MCF 10A (cell line): ENCODE measurements at regions not wholly inside any gene's neighbourhood (a gene's known extent, or its start where the extent isn't known, plus 50 kb on each side); places are given as distances from the start of the nearest gene placed in this dataset.

ENCODE experiments used
- BruUV-seq: library from RNA; stranded (reverse); fragments of 400-500 nt; replicated peaks from 2 replicates; lab custom pipeline; 2021; lab: Mats Ljungman, UMichigan
- CTCF ChIA-PET: fragments of 300-600 bp; sonication (Branson Sonifier 250); formaldehyde crosslinking; extraction: SDS; loops from one replicate; lab custom pipeline; 2021; ENCODE audit warnings: antibody characterized with exemption, inconsistent platforms; lab: Yijun Ruan, JAX
- POLR2A ChIA-PET: fragments of 300-600, 350-650 bp; sonication (Branson Sonifier 250); formaldehyde crosslinking; extraction: SDS; loops from one replicate; lab custom pipeline; 2020; ENCODE audit warnings: antibody characterized with exemption, inconsistent platforms; lab: Yijun Ruan, JAX
- DNase-seq: peaks from one replicate; pipeline ENCODE4 v3.0.0-alpha.2; 2018; ENCODE audit not compliant: unreplicated experiment
- H3K27ac Mint-ChIP-seq: one replicate; pipeline ENCODE4 v1.8.0; 2022; ENCODE audit warnings: mild to moderate bottlenecking, low read depth, mixed read lengths; ENCODE audit not compliant: unreplicated experiment
- H3K27me3 Mint-ChIP-seq: one replicate; pipeline ENCODE4 v1.8.0; 2022; ENCODE audit warnings: mixed read lengths; ENCODE audit not compliant: insufficient read depth, unreplicated experiment
- H3K36me3 Mint-ChIP-seq: one replicate; pipeline ENCODE4 v1.8.0; 2022; ENCODE audit warnings: mild to moderate bottlenecking, moderate library complexity, mixed read lengths; ENCODE audit not compliant: insufficient read depth, unreplicated experiment
- H3K4me1 Mint-ChIP-seq: one replicate; pipeline ENCODE4 v1.8.0; 2022; ENCODE audit warnings: mixed read lengths; ENCODE audit not compliant: insufficient read depth, unreplicated experiment
- H3K4me3 Mint-ChIP-seq: one replicate; pipeline ENCODE4 v1.8.0; 2022; ENCODE audit warnings: mild to moderate bottlenecking, moderate library complexity, mixed read lengths; ENCODE audit not compliant: unreplicated experiment
- H3K9me3 Mint-ChIP-seq: one replicate; pipeline ENCODE4 v1.8.0; 2022; ENCODE audit warnings: mixed read lengths; ENCODE audit not compliant: unreplicated experiment
- CTCF ChIP-seq: fragments of 200-600 bp; IDR thresholded peaks from one replicate; pipeline ENCODE4 v1.8.0; 2022; ENCODE audit warnings: antibody characterized with exemption, mild to moderate bottlenecking; ENCODE audit not compliant: unreplicated experiment
- intact Hi-C: fragments of 100-400 bp; cut with micrococcal nuclease; formaldehyde crosslinking; loops from 2 replicates; pipeline ENCODE4 v1.14.1; 2022

GRCh38 chr5:91223886-91224285 lies 159.2 kb downstream of the ARRDC3 start:
- Mint-ChIP-seq H3K9me3 (no peaks in the 10 kb centered on the region), H3K36me3 (no peaks in the 10 kb centered on the region), H3K4me3 (no peak overlapping the region), H3K4me1 (peaks cover 18% of the 10 kb centered on the region), H3K27me3 (no peaks in the 10 kb centered on the region), H3K27ac (no peak overlapping the region)
- BruUV-seq: no TSS peak
- no peak for TF ChIP-seq CTCF
- intact Hi-C loops: no loop called here
- CTCF ChIA-PET: interaction anchor here (0.6 to 2.2 kb wide), 9 partner anchors 88 to 358 kb away, joined by 3 to 12 read pairs (median 3); no protein-coding TSS in a partner anchor
- POLR2A ChIA-PET: interaction anchor here (0.7 to 2.1 kb wide), 3 partner anchors 66 to 159 kb away, joined by 5 to 9 read pairs (median 5); partner anchors contain the start of gene ARRDC3
- DNase-seq: peak; percentile 10

GRCh38 chr5:91222482-91222881 lies 160.6 kb downstream of the ARRDC3 start:
- Mint-ChIP-seq H3K27me3 (no peaks in the 10 kb centered on the region), H3K4me3 (no peak overlapping the region), H3K9me3 (no peaks in the 10 kb centered on the region), H3K4me1 (peaks cover 23% of the 10 kb centered on the region), H3K27ac (no peak overlapping the region), H3K36me3 (peaks cover 1% of the 10 kb centered on the region)
- intact Hi-C loops: no loop called here
- DNase-seq: no peak
- CTCF ChIA-PET: interaction anchor here (0.5 to 2.2 kb wide), 10 partner anchors 14 to 513 kb away, joined by 3 to 14 read pairs (median 4); no protein-coding TSS in a partner anchor
- BruUV-seq: no TSS peak
- POLR2A ChIA-PET: interaction anchor here (0.7 to 1.2 kb wide), 5 partner anchors 58 to 163 kb away, joined by 3 to 6 read pairs (median 4); partner anchors contain the start of gene ARRDC3
- TF ChIP-seq CTCF: no peak

- intact Hi-C loops: no loop called here
- peaks cover 23% of the 10 kb centered on the region for H3K4me1 Mint-ChIP-seq
- peaks cover 6% of the 10 kb centered on the region for H3K36me3 Mint-ChIP-seq
- DNase-seq: no peak
- ChIA-PET POLR2A (interaction anchor here (0.8 kb wide), 1 partner anchor 161 kb away, joined by 6 read pairs; the partner anchor contains the start of gene ARRDC3), CTCF (interaction anchor here (0.6 to 1.5 kb wide), 3 partner anchors 14 to 163 kb away, joined by 4 to 14 read pairs (median 5); no protein-coding TSS in a partner anchor)
- H3K4me3 Mint-ChIP-seq: no peak overlapping the region
- BruUV-seq: no TSS peak
- H3K27me3 Mint-ChIP-seq: no peaks in the 10 kb centered on the region
- TF ChIP-seq CTCF: no peak
- H3K27ac Mint-ChIP-seq: no peak overlapping the region
- no peaks in the 10 kb centered on the region for H3K9me3 Mint-ChIP-seq
These were observed 161.2 kb downstream of the ARRDC3 start for GRCh38 chr5:91221917-91222316.

GRCh38 chr5:91219803-91220371 lies 163.2 kb downstream of the ARRDC3 start:
- BruUV-seq: no TSS peak

More at GRCh38 chr5:91219803-91220371, 163.2 kb downstream of the ARRDC3 start:
- peak; percentile 22 for DNase-seq
- Mint-ChIP-seq H3K4me1 (peaks cover 18% of the 10 kb centered on the region), H3K4me3 (no peak overlapping the region), H3K9me3 (no peaks in the 10 kb centered on the region), H3K36me3 (peaks cover 6% of the 10 kb centered on the region), H3K27me3 (no peaks in the 10 kb centered on the region), H3K27ac (no peak overlapping the region)
- intact Hi-C loops: loop anchor here (2.0 kb wide), 1 partner anchor 353 kb away; no protein-coding TSS in a partner anchor
- CTCF ChIA-PET: interaction anchor here (0.6 to 3.1 kb wide), 25 partner anchors 8 to 355 kb away, joined by 3 to 20 read pairs (median 4); no protein-coding TSS in a partner anchor
- TF ChIP-seq CTCF: no peak
- POLR2A ChIA-PET: interaction anchor here (0.6 to 4.5 kb wide), 24 partner anchors 27 to 287 kb away, joined by 3 to 48 read pairs (median 4); partner anchors contain the start of gene ARRDC3
